ENCODE measurements at regions not wholly inside any gene's neighbourhood (a gene's known extent, or its start where the extent isn't known, plus 50 kb on each side); places are given as distances from the start of the nearest gene placed in this dataset.

GRCh38 chr11:97764193-97764592 is 1256.6 kb upstream of the CNTN5 start:
- TF ChIP-seq CTCF (IDR thresholded peaks at IDR 0.05), result no peak
- TF ChIP-seq POLR2A (IDR thresholded peaks at IDR 0.05), result no peak
